IMR-90 (cell line): ENCODE measurements at regions not wholly inside any gene's neighbourhood (a gene's known extent, or its start where the extent isn't known, plus 50 kb on each side); places are given as distances from the start of the nearest gene placed in this dataset.

Source experiments
- ATAC-seq: fragments of 200-7000 bp; cut with Tn5 transposase; 2 replicates; pipeline ENCODE4 v1.9.1; 2020; ENCODE audit warnings: low read depth, mild to moderate bottlenecking, moderate library complexity
- BruUV-seq: library from RNA; stranded (reverse); fragments of 400-500 nt; replicated peaks from 2 replicates; lab custom pipeline; 2021; lab: Mats Ljungman, UMichigan
- CTCF ChIA-PET: fragments of 300-600 bp; formaldehyde crosslinking; extraction: SDS; loops from one replicate; lab custom pipeline; 2021; ENCODE audit warnings: antibody characterized with exemption; lab: Yijun Ruan, JAX
- POLR2A ChIA-PET: fragments of 300-600 bp; sonication (Branson Sonifier 250); formaldehyde crosslinking; loops from one replicate; lab custom pipeline; 2022; ENCODE audit warnings: antibody characterized with exemption; ENCODE audit not compliant: unreplicated experiment; lab: Charles Lee
- DNase-seq: peaks from one replicate; pipeline ENCODE4 v3.0.0; 2013
- H2AFZ ChIP-seq: replicated peaks from 2 replicates; pipeline ENCODE3; 2013; ENCODE audit warnings: low read length, mild to moderate bottlenecking; ENCODE audit not compliant: poor library complexity
- H2AK5ac ChIP-seq: 2 replicates; pipeline ENCODE4 v1.6.1; 2013; ENCODE audit warnings: low read depth, low read length, inconsistent platforms
- H2AK9ac ChIP-seq: replicated peaks from 2 replicates; pipeline ENCODE3; 2013; ENCODE audit warnings: mild to moderate bottlenecking, low read depth, low read length, moderate library complexity; ENCODE audit not compliant: poor library complexity
- H2BK120ac ChIP-seq: 2 replicates; pipeline ENCODE4 v1.6.1; 2013; ENCODE audit warnings: low read depth, low read length, inconsistent platforms
- H2BK15ac ChIP-seq: 3 replicates; pipeline ENCODE4 v1.6.1; 2013; ENCODE audit warnings: low read depth, low read length, inconsistent platforms
- H2BK20ac ChIP-seq: 2 replicates; pipeline ENCODE4 v1.6.1; 2013; ENCODE audit warnings: low read depth, mild to moderate bottlenecking, inconsistent platforms, low read length, moderate library complexity
- H2BK5ac ChIP-seq: 2 replicates; pipeline ENCODE4 v1.6.1; 2013; ENCODE audit warnings: mild to moderate bottlenecking, low read depth, low read length, inconsistent platforms; ENCODE audit not compliant: poor library complexity, severe bottlenecking
- H3K14ac ChIP-seq: replicated peaks from 2 replicates; pipeline ENCODE4 v1.6.1; 2013; ENCODE audit warnings: low read depth, low read length, inconsistent platforms
- H3K18ac ChIP-seq: 2 replicates; pipeline ENCODE4 v1.6.1; 2013; ENCODE audit warnings: low read depth, low read length, control low read depth
- H3K23ac ChIP-seq: 2 replicates; pipeline ENCODE4 v1.6.1; 2013; ENCODE audit warnings: low read depth, low read length, inconsistent platforms
- H3K27ac ChIP-seq: 2 replicates; pipeline ENCODE4 v1.5.1; 2013; ENCODE audit warnings: mild to moderate bottlenecking, control low read depth, low read length; ENCODE audit not compliant: insufficient read depth
- H3K27me3 ChIP-seq: 2 replicates; pipeline ENCODE4 v1.6.1; 2013; ENCODE audit warnings: low read length; ENCODE audit not compliant: control insufficient read depth, insufficient read depth
- H3K36me3 ChIP-seq: 2 replicates; pipeline ENCODE4 v1.6.1; 2013; ENCODE audit warnings: low read length, mixed read lengths; ENCODE audit not compliant: control insufficient read depth, insufficient read depth
- H3K4ac ChIP-seq: 2 replicates; pipeline ENCODE4 v1.6.1; 2013; ENCODE audit warnings: low read depth, low read length, inconsistent platforms
- H3K4me1 ChIP-seq: 2 replicates; pipeline ENCODE4 v1.6.1; 2013; ENCODE audit warnings: low read length, mixed read lengths; ENCODE audit not compliant: control insufficient read depth, insufficient read depth
- H3K4me2 ChIP-seq: 2 replicates; pipeline ENCODE4 v1.6.1; 2013; ENCODE audit warnings: low read depth, mild to moderate bottlenecking, control low read depth, low read length, moderate library complexity
- H3K4me3 ChIP-seq: 2 replicates; pipeline ENCODE4 v1.5.1; 2013; ENCODE audit warnings: low read depth, mild to moderate bottlenecking, control low read depth, low read length, moderate library complexity; ENCODE audit not compliant: insufficient read depth
- H3K56ac ChIP-seq: 2 replicates; pipeline ENCODE4 v1.6.1; 2013; ENCODE audit warnings: low read length, inconsistent platforms; ENCODE audit not compliant: insufficient read depth; ENCODE audit errors: extremely low read depth
- H3K79me1 ChIP-seq, 2 experiments: 2 replicates each; pipeline ENCODE4 v1.6.1; 2013; ENCODE audit warnings: low read length in 2 of 2, inconsistent platforms in 1 of 2, low read depth in 1 of 2
- H3K9ac ChIP-seq: 2 replicates; pipeline ENCODE4 v1.6.1; 2013; ENCODE audit warnings: low read depth, low read length, control low read depth
- H3K9me1 ChIP-seq: 2 replicates; pipeline ENCODE4 v1.6.1; 2013; ENCODE audit warnings: low read length, inconsistent platforms; ENCODE audit not compliant: insufficient read depth
- H3K9me3 ChIP-seq: 2 replicates; pipeline ENCODE4 v1.6.1; 2013; ENCODE audit warnings: low read length; ENCODE audit not compliant: control insufficient read depth, insufficient read depth
- H4K20me1 ChIP-seq: 2 replicates; pipeline ENCODE4 v1.6.1; 2013; ENCODE audit warnings: low read length, inconsistent platforms; ENCODE audit not compliant: insufficient read depth
- H4K5ac ChIP-seq: 2 replicates; pipeline ENCODE4 v1.6.1; 2013; ENCODE audit warnings: mild to moderate bottlenecking, low read depth, low read length, control low read depth
- H4K8ac ChIP-seq, 2 experiments: 2 replicates each; pipeline ENCODE4 v1.6.1; 2013; ENCODE audit warnings: low read depth in 2 of 2, low read length in 2 of 2, control low read depth in 1 of 2, inconsistent platforms in 1 of 2
- H4K91ac ChIP-seq: 2 replicates; pipeline ENCODE4 v1.6.1; 2013; ENCODE audit warnings: low read depth, low read length, inconsistent platforms; ENCODE audit not compliant: insufficient read depth
- BHLHE40 ChIP-seq: fragments of 150-350 bp; IDR thresholded peaks from 2 replicates; pipeline ENCODE4 v1.6.1; 2016; ENCODE audit warnings: mild to moderate bottlenecking, low read depth, low read length
- FOS ChIP-seq: fragments of 150-350 bp; IDR thresholded peaks from 2 replicates; pipeline ENCODE4 v1.6.1; 2016; ENCODE audit warnings: low read depth, low read length
- MAFK ChIP-seq: IDR thresholded peaks from 2 replicates; pipeline ENCODE4 v1.6.1; 2012; ENCODE audit warnings: low read depth, low read length, improper control_type of control experiment
- MAZ ChIP-seq: IDR thresholded peaks from 2 replicates; pipeline ENCODE4 v1.6.1; 2012; ENCODE audit warnings: low read depth, mild to moderate bottlenecking, low read length, improper control_type of control experiment, moderate library complexity, borderline replicate concordance
- NFE2L2 ChIP-seq: fragments of 150-350 bp; IDR thresholded peaks from 2 replicates; pipeline ENCODE4 v1.6.1; 2016; ENCODE audit warnings: low read depth, mild to moderate bottlenecking, low read length
- RAD21 ChIP-seq: IDR thresholded peaks from 2 replicates; pipeline ENCODE4 v1.6.1; 2012; ENCODE audit warnings: low read length, improper control_type of control experiment
- SMC3 ChIP-seq: fragments of 150-350 bp; IDR thresholded peaks from 2 replicates; pipeline ENCODE4 v1.6.1; 2016; ENCODE audit warnings: low read depth, mild to moderate bottlenecking, antibody characterized with exemption, low read length, moderate library complexity
- WGBS, 2 experiments: methylation state at CpG; one replicate each; pipeline versions ENCODE4 v1.1.5 to v1.1.7; 2013; ENCODE audit warnings: missing lambda C conversion rate in 2 of 2; ENCODE audit not compliant: insufficient read length in 1 of 2; ENCODE audit errors: extremely low coverage in 2 of 2; 5-methylcytosine and 5-hydroxymethylcytosine counted together
- dilution Hi-C: fragments of 300-500 bp; cut with HindIII; formaldehyde crosslinking; loops from one replicate; pipeline ENCODE4 v1.14.3; 2018; ENCODE audit warnings: low sequenced_read_pairs; ENCODE audit not compliant: unreplicated experiment
- in situ Hi-C: fragments of 300-500 bp; cut with MboI; formaldehyde crosslinking; loops from 3 replicates; pipeline ENCODE4 v1.14.3; 2019; ENCODE audit warnings: low sequenced_read_pairs, inconsistent platforms, mixed read lengths
- intact Hi-C: fragments of 100-400 bp; cut with micrococcal nuclease; formaldehyde crosslinking; loops from 2 replicates; pipeline ENCODE4 v1.10.0; 2022
- TF ChIP-seq, protein P1 (sequence below): conservative IDR thresholded peaks from 2 replicates; pipeline ENCODE4 v1.5.1; 2012; ENCODE audit warnings: mild to moderate bottlenecking, low read depth, low read length, improper control_type of control experiment
- TF ChIP-seq, protein P2 (sequence below): fragments of 150-350 bp; IDR thresholded peaks from 2 replicates; pipeline ENCODE4 v1.6.1; 2017; ENCODE audit warnings: mild to moderate bottlenecking, antibody characterized with exemption, low read length, low read depth
- TF ChIP-seq, protein P3 (sequence below): fragments of 150-350 bp; IDR thresholded peaks from 2 replicates; pipeline ENCODE4 v1.6.1; 2016; ENCODE audit warnings: low read depth, mild to moderate bottlenecking, low read length, moderate library complexity, borderline replicate concordance

GRCh38 chr5:130994496-130995253 is 170.4 kb downstream of the HINT1 start:
- Histone ChIP-seq H2BK5ac (no peak overlapping the region), H3K23ac (no peak overlapping the region), H3K4me3 (no peak overlapping the region), H3K9me3 (peaks cover 14% of the 10 kb centered on the region), H3K4me2 (no peak overlapping the region), H3K36me3 (no peaks in the 10 kb centered on the region), H4K91ac (no peak overlapping the region), H2BK15ac (no peak overlapping the region), H4K8ac (no peak overlapping the region), H4K20me1 (no peaks in the 10 kb centered on the region), H3K9ac (no peak overlapping the region), H2AK9ac (no peak overlapping the region), H3K27me3 (no peaks in the 10 kb centered on the region), H3K56ac (no peak overlapping the region), H2BK20ac (no peak overlapping the region), H2AK5ac (no peak overlapping the region), H3K4ac (no peak overlapping the region), H3K27ac (no peak overlapping the region), H3K14ac (no peak overlapping the region), H3K4me1 (no peaks in the 10 kb centered on the region), H3K9me1 (no peaks in the 10 kb centered on the region), H2BK120ac (no peak overlapping the region), H4K5ac (no peak overlapping the region), H2AFZ (no peak overlapping the region), H3K18ac (no peak overlapping the region), H3K79me1 (no peaks in the 10 kb centered on the region)
- WGBS, 2 experiments: 73% methylated on average over 13 of the region's 40 CpGs; no CpG with 5 or more reads in 1 of the 2 experiments
- dilution Hi-C loops: no loop called here
- intact Hi-C loops: no loop called here
- TF ChIP-seq FOS (no peak), MAFK (no peak), RAD21 (no peak), BHLHE40 (no peak), SMC3 (no peak), MAZ (no peak), NFE2L2 (no peak)
- TF ChIP-seq, protein P1, sequence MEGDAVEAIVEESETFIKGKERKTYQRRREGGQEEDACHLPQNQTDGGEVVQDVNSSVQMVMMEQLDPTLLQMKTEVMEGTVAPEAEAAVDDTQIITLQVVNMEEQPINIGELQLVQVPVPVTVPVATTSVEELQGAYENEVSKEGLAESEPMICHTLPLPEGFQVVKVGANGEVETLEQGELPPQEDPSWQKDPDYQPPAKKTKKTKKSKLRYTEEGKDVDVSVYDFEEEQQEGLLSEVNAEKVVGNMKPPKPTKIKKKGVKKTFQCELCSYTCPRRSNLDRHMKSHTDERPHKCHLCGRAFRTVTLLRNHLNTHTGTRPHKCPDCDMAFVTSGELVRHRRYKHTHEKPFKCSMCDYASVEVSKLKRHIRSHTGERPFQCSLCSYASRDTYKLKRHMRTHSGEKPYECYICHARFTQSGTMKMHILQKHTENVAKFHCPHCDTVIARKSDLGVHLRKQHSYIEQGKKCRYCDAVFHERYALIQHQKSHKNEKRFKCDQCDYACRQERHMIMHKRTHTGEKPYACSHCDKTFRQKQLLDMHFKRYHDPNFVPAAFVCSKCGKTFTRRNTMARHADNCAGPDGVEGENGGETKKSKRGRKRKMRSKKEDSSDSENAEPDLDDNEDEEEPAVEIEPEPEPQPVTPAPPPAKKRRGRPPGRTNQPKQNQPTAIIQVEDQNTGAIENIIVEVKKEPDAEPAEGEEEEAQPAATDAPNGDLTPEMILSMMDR: no peak
- TF ChIP-seq, protein P2, sequence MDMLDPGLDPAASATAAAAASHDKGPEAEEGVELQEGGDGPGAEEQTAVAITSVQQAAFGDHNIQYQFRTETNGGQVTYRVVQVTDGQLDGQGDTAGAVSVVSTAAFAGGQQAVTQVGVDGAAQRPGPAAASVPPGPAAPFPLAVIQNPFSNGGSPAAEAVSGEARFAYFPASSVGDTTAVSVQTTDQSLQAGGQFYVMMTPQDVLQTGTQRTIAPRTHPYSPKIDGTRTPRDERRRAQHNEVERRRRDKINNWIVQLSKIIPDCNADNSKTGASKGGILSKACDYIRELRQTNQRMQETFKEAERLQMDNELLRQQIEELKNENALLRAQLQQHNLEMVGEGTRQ: no peak
- TF ChIP-seq, protein P3, sequence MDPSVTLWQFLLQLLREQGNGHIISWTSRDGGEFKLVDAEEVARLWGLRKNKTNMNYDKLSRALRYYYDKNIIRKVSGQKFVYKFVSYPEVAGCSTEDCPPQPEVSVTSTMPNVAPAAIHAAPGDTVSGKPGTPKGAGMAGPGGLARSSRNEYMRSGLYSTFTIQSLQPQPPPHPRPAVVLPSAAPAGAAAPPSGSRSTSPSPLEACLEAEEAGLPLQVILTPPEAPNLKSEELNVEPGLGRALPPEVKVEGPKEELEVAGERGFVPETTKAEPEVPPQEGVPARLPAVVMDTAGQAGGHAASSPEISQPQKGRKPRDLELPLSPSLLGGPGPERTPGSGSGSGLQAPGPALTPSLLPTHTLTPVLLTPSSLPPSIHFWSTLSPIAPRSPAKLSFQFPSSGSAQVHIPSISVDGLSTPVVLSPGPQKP: no peak
- in situ Hi-C loops: no loop called here
- DNase-seq (no peak), ATAC-seq (no peak)
- ChIA-PET POLR2A (no interaction called here), CTCF (no interaction called here)
- BruUV-seq: no TSS peak
